Heart left ventricle (tissue), 13 donors: ENCODE measurements at regions not wholly inside any gene's neighbourhood (a gene's known extent, or its start where the extent isn't known, plus 50 kb on each side); places are given as distances from the start of the nearest gene placed in this dataset.

ENCODE experiments used
- CTCF ChIP-seq, 12 donors: fragments of 200-600 bp; sonication (generic) in 4 of 12; IDR thresholded peaks; one replicate each; pipeline versions ENCODE4 v1.5.0 to v1.8.0; 2018 to 2022; ENCODE audit warnings: antibody characterized with exemption in 12 of 12, mild to moderate bottlenecking in 5 of 12
- POLR2A ChIP-seq, 2 donors: fragments of 450-650 bp; IDR thresholded peaks; one replicate each; pipeline ENCODE4 v1.6.1; 2017; ENCODE audit warnings: antibody characterized with exemption in 2 of 2, mild to moderate bottlenecking in 2 of 2, moderate library complexity in 2 of 2
- donor health status: ischemic (EF 13 %, LVEDD 7.1; RV severe dilation, severe dysfunction).
- donor health status: DM: no; HTN: yes; CAD: no.
- donor health status: DM: no; HTN: no; CAD: no.
- donor health status: ischemic (EF 25% LVEDD 6.9; RV normal size, moderate dysfunction).
- donor health status: ischemic (EF 25% LVEDD 5.7; RV mildly dilated, moderate dysfunction).
- donor health status: ischemic (EF 35%, LVEDD 5.7; RV mildly dilated, moderate dysfunction).
- donor health status: nonischemic (EF 11% LVEDD 7.7; RV severe dilation, severe dysfunction).
- donor health status: DM: yes; HTN: yes; CAD: no.
- donor health status: PGD.
- donor health status: ischemic (EF 29% LVEDD 5.4; RV normal size, mild dysfunction).
- donor health status: nonischemic (EF 23%, LVEDD 6.1; RV moderate dilation, normal function).

GRCh38 chr11:103845331-103845730 lies 191.1 kb upstream of the DDI1 start:
- no peak for TF ChIP-seq POLR2A (IDR thresholded peaks at IDR 0.05)
- TF ChIP-seq CTCF (IDR thresholded peaks at IDR 0.05), result no peak
